Stimulated activated naive CD8-positive, alpha-beta T cell treated with anti-CD3 and anti-CD28 coated beads, Interleukin-15, amount 100 ng/mL, for 72 hours (primary cell): ENCODE measurements at regions not wholly inside any gene's neighbourhood (a gene's known extent, or its start where the extent isn't known, plus 50 kb on each side); places are given as distances from the start of the nearest gene placed in this dataset.

ENCODE experiments used
- ATAC-seq: fragments of 150-1000 bp; cut with Tn5 transposase; 2 replicates; pipeline ENCODE4 v1.10.0; 2021; ENCODE audit warnings: mild to moderate bottlenecking, moderate library complexity
- DNase-seq, 2 donors: peaks; one replicate each; pipeline ENCODE4 v3.0.0; 2021 to 2022
- H3K27ac Mint-ChIP-seq, 2 donors: one replicate each; pipeline ENCODE4 v1.8.0; 2022; ENCODE audit warnings: mild to moderate bottlenecking in 2 of 2, mixed read lengths in 2 of 2, moderate library complexity in 2 of 2
- H3K27me3 Mint-ChIP-seq: one replicate; pipeline ENCODE4 v1.8.0; 2022; ENCODE audit warnings: mixed read lengths
- H3K4me1 Mint-ChIP-seq: one replicate; pipeline ENCODE4 v1.8.0; 2022; ENCODE audit warnings: mild to moderate bottlenecking, mixed read lengths
- H3K4me3 Mint-ChIP-seq, 2 donors: one replicate each; pipeline ENCODE4 v1.8.0; 2022; ENCODE audit warnings: mild to moderate bottlenecking in 2 of 2, mixed read lengths in 2 of 2, moderate library complexity in 1 of 2
- H3K9me3 Mint-ChIP-seq, 2 donors: one replicate each; pipeline ENCODE4 v1.8.0; 2022; ENCODE audit warnings: mixed read lengths in 2 of 2

- H3K27ac Mint-ChIP-seq, result no peak overlapping the region
- H3K27me3 Mint-ChIP-seq, result no peaks in the 10 kb centered on the region
- no peak overlapping the region for H3K4me3 Mint-ChIP-seq
Measured at GRCh38 chr13:74476788-74477187, 342.6 kb upstream of the KLF12 start.

GRCh38 chr13:74476365-74476764 is 342.2 kb upstream of the KLF12 start:
- H3K9me3 Mint-ChIP-seq, result peaks cover 5 to 14% of the 10 kb centered on the region in 2 donors
- ATAC-seq (no peak), DNase-seq (no peak)
- H3K4me1 Mint-ChIP-seq, result no peaks in the 10 kb centered on the region
- H3K27ac Mint-ChIP-seq, result no peak overlapping the region
- H3K4me3 Mint-ChIP-seq, result no peak overlapping the region
- H3K27me3 Mint-ChIP-seq, result peaks cover 1% of the 10 kb centered on the region

More at GRCh38 chr13:74476788-74477187, 342.6 kb upstream of the KLF12 start:
- Mint-ChIP-seq H3K9me3 (peaks cover 5 to 14% of the 10 kb centered on the region in 2 donors), H3K4me1 (no peaks in the 10 kb centered on the region)
- no peak for DNase-seq
- no peak for ATAC-seq

GRCh38 chr13:74466864-74467263 is 332.7 kb upstream of the KLF12 start:
- no peaks in the 10 kb centered on the region for H3K4me1 Mint-ChIP-seq
- peaks cover 15% of the 10 kb centered on the region for H3K27me3 Mint-ChIP-seq
- H3K9me3 Mint-ChIP-seq, result no peaks in the 10 kb centered on the region
- no peak overlapping the region for H3K27ac Mint-ChIP-seq
- DNase-seq, result no peak
- H3K4me3 Mint-ChIP-seq, result no peak overlapping the region
- no peak for ATAC-seq

GRCh38 chr13:74466020-74466419 is 331.8 kb upstream of the KLF12 start:
- no peak overlapping the region for H3K27ac Mint-ChIP-seq
- no peak for DNase-seq
- H3K9me3 Mint-ChIP-seq, result no peaks in the 10 kb centered on the region
- H3K4me3 Mint-ChIP-seq, result no peak overlapping the region
- H3K27me3 Mint-ChIP-seq, result peaks cover 10% of the 10 kb centered on the region
- ATAC-seq, result no peak
- H3K4me1 Mint-ChIP-seq, result no peaks in the 10 kb centered on the region

GRCh38 chr13:74465271-74465670 is 331.1 kb upstream of the KLF12 start:
- H3K9me3 Mint-ChIP-seq, result no peaks in the 10 kb centered on the region
- no peak overlapping the region for H3K27ac Mint-ChIP-seq
- DNase-seq (no peak), ATAC-seq (no peak)
- H3K4me3 Mint-ChIP-seq, result no peak overlapping the region
- H3K27me3 Mint-ChIP-seq, result peaks cover 7% of the 10 kb centered on the region
- H3K4me1 Mint-ChIP-seq, result no peaks in the 10 kb centered on the region

- no peaks in the 10 kb centered on the region for H3K9me3 Mint-ChIP-seq
- peaks cover 7% of the 10 kb centered on the region for H3K27me3 Mint-ChIP-seq
- H3K4me3 Mint-ChIP-seq, result no peak overlapping the region
Measured at GRCh38 chr13:74464670-74465069, 330.5 kb upstream of the KLF12 start.

GRCh38 chr13:74461011-74461410 is 326.8 kb upstream of the KLF12 start:
- H3K4me3 Mint-ChIP-seq, result no peak overlapping the region
- H3K27me3 Mint-ChIP-seq, result peaks cover 11% of the 10 kb centered on the region
- ATAC-seq, result no peak
- no peak for DNase-seq
- H3K9me3 Mint-ChIP-seq, result no peaks in the 10 kb centered on the region
- H3K27ac Mint-ChIP-seq, result no peak overlapping the region
- H3K4me1 Mint-ChIP-seq, result no peaks in the 10 kb centered on the region

More at GRCh38 chr13:74464670-74465069, 330.5 kb upstream of the KLF12 start:
- no peak for DNase-seq
- no peak for ATAC-seq
- Mint-ChIP-seq H3K4me1 (no peaks in the 10 kb centered on the region), H3K27ac (no peak overlapping the region)

- ATAC-seq (no peak), DNase-seq (no peak)
- Mint-ChIP-seq H3K27me3 (peaks cover 26% of the 10 kb centered on the region), H3K9me3 (peaks cover 17 to 19% of the 10 kb centered on the region in 2 donors), H3K27ac (no peak overlapping the region), H3K4me1 (peaks cover 7% of the 10 kb centered on the region), H3K4me3 (no peak overlapping the region)
Measured at GRCh38 chr13:74452881-74453280, 318.7 kb upstream of the KLF12 start.

GRCh38 chr13:74452176-74452575 is 318.0 kb upstream of the KLF12 start:
- H3K27me3 Mint-ChIP-seq, result peaks cover 23% of the 10 kb centered on the region
- ATAC-seq, result no peak
- DNase-seq, result no peak
- H3K9me3 Mint-ChIP-seq, result peaks cover 17 to 19% of the 10 kb centered on the region in 2 donors
- no peak overlapping the region for H3K4me3 Mint-ChIP-seq
- H3K27ac Mint-ChIP-seq, result no peak overlapping the region
- H3K4me1 Mint-ChIP-seq, result peaks cover 7% of the 10 kb centered on the region

GRCh38 chr13:74450964-74451363 is 316.8 kb upstream of the KLF12 start:
- peaks cover 17 to 19% of the 10 kb centered on the region in 2 donors for H3K9me3 Mint-ChIP-seq
- H3K4me1 Mint-ChIP-seq, result peaks cover 7% of the 10 kb centered on the region
- no peak overlapping the region for H3K4me3 Mint-ChIP-seq

GRCh38 chr13:74450525-74450845 is 316.3 kb upstream of the KLF12 start:
- ATAC-seq, result no peak
- no peak overlapping the region for H3K27ac Mint-ChIP-seq
- DNase-seq, result no peak
- H3K4me3 Mint-ChIP-seq, result no peak overlapping the region
- peaks cover 15% of the 10 kb centered on the region for H3K27me3 Mint-ChIP-seq
- H3K4me1 Mint-ChIP-seq, result peaks cover 7% of the 10 kb centered on the region
- peaks cover 17 to 19% of the 10 kb centered on the region in 2 donors for H3K9me3 Mint-ChIP-seq

More at GRCh38 chr13:74450964-74451363, 316.8 kb upstream of the KLF12 start:
- Mint-ChIP-seq H3K27me3 (peaks cover 15% of the 10 kb centered on the region), H3K27ac (no peak overlapping the region)
- DNase-seq (no peak), ATAC-seq (no peak)

GRCh38 chr13:74449811-74450524 is 315.8 kb upstream of the KLF12 start:
- DNase-seq (no peak), ATAC-seq (no peak)
- H3K4me3 Mint-ChIP-seq, result no peak overlapping the region
- H3K9me3 Mint-ChIP-seq, result peaks cover 14 to 19% of the 10 kb centered on the region in 2 donors
- peaks cover 7% of the 10 kb centered on the region for H3K4me1 Mint-ChIP-seq
- H3K27me3 Mint-ChIP-seq, result peaks cover 15% of the 10 kb centered on the region
- H3K27ac Mint-ChIP-seq, result no peak overlapping the region

- Mint-ChIP-seq H3K27ac (no peak overlapping the region), H3K27me3 (no peaks in the 10 kb centered on the region), H3K9me3 (peaks cover 13 to 17% of the 10 kb centered on the region in 2 donors), H3K4me3 (no peak overlapping the region), H3K4me1 (no peaks in the 10 kb centered on the region)
- ATAC-seq (no peak), DNase-seq (no peak)
Measured at GRCh38 chr13:74444864-74445479, 310.8 kb upstream of the KLF12 start.

GRCh38 chr13:74444161-74444571 is 310.0 kb upstream of the KLF12 start:
- DNase-seq (no peak), ATAC-seq (no peak)
- Mint-ChIP-seq H3K4me1 (no peaks in the 10 kb centered on the region), H3K27me3 (no peaks in the 10 kb centered on the region), H3K9me3 (peaks cover 6 to 16% of the 10 kb centered on the region in 2 donors), H3K27ac (no peak overlapping the region), H3K4me3 (no peak overlapping the region)

- H3K27me3 Mint-ChIP-seq, result no peaks in the 10 kb centered on the region
- DNase-seq, result no peak
Measured at GRCh38 chr13:74443631-74444030, 309.4 kb upstream of the KLF12 start.

GRCh38 chr13:74442751-74443150 is 308.5 kb upstream of the KLF12 start:
- no peaks in the 10 kb centered on the region for H3K27me3 Mint-ChIP-seq
- no peak for DNase-seq
- no peaks in the 10 kb centered on the region for H3K4me1 Mint-ChIP-seq
- peaks cover 0 to 11% of the 10 kb centered on the region in 2 donors for H3K9me3 Mint-ChIP-seq
- ATAC-seq, result no peak
- H3K27ac Mint-ChIP-seq, result no peak overlapping the region
- H3K4me3 Mint-ChIP-seq, result no peak overlapping the region

More at GRCh38 chr13:74443631-74444030, 309.4 kb upstream of the KLF12 start:
- no peaks in the 10 kb centered on the region for H3K4me1 Mint-ChIP-seq
- peaks cover 1 to 11% of the 10 kb centered on the region in 2 donors for H3K9me3 Mint-ChIP-seq
- H3K4me3 Mint-ChIP-seq, result no peak overlapping the region
- ATAC-seq, result no peak
- H3K27ac Mint-ChIP-seq, result no peak overlapping the region
